Spleen (tissue), 7 donors: ENCODE measurements at regions not wholly inside any gene's neighbourhood (a gene's known extent, or its start where the extent isn't known, plus 50 kb on each side); places are given as distances from the start of the nearest gene placed in this dataset.

ENCODE experiments used
- POLR2A ChIP-seq, 3 donors: fragments of 450-650 bp; IDR thresholded peaks; one replicate each; pipeline ENCODE4 v1.5.1; 2017; ENCODE audit warnings: antibody characterized with exemption in 3 of 3, mild to moderate bottlenecking in 1 of 3
- POLR2AphosphoS5 ChIP-seq, 3 donors: sonication (generic); formaldehyde crosslinking; IDR thresholded peaks; one replicate each; pipeline ENCODE4 v1.5.1; 2017; ENCODE audit warnings: antibody characterized with exemption in 3 of 3
- TF ChIP-seq, protein P1 (sequence below), 11 experiments: fragments of 200-600 bp in 7 of 11; fragments of 450-650 bp in 4 of 11; sonication (generic) in 4 of 11; IDR thresholded peaks in 8 of 11; conservative IDR thresholded peaks in 3 of 11; 1 replicate in 7 of 11; 2 replicates in 4 of 11; pipeline versions ENCODE4 v1.4.0 to v1.8.0; 2016 to 2021; ENCODE audit warnings: antibody characterized with exemption in 11 of 11, inconsistent platforms in 4 of 11, mild to moderate bottlenecking in 1 of 11
- donor health status: DM: no; HTN: no; CAD: no; lungs with moderate emphysema.
- donor health status: DM: no; HTN: no; CAD: no.
- donor health status: DM: no; HTN: no; CAD: no.

- TF ChIP-seq, protein P1, sequence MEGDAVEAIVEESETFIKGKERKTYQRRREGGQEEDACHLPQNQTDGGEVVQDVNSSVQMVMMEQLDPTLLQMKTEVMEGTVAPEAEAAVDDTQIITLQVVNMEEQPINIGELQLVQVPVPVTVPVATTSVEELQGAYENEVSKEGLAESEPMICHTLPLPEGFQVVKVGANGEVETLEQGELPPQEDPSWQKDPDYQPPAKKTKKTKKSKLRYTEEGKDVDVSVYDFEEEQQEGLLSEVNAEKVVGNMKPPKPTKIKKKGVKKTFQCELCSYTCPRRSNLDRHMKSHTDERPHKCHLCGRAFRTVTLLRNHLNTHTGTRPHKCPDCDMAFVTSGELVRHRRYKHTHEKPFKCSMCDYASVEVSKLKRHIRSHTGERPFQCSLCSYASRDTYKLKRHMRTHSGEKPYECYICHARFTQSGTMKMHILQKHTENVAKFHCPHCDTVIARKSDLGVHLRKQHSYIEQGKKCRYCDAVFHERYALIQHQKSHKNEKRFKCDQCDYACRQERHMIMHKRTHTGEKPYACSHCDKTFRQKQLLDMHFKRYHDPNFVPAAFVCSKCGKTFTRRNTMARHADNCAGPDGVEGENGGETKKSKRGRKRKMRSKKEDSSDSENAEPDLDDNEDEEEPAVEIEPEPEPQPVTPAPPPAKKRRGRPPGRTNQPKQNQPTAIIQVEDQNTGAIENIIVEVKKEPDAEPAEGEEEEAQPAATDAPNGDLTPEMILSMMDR (IDR thresholded peaks at IDR 0.05 in 8 of 11, conservative IDR thresholded peaks at IDR 0.05 in 3 of 11), result no peak
- no peak for TF ChIP-seq POLR2AphosphoS5 (IDR thresholded peaks at IDR 0.05)
- TF ChIP-seq POLR2A (IDR thresholded peaks at IDR 0.05), result no peak
These were observed 52.8 kb upstream of the EDARADD start for GRCh38 chr1:236341298-236341697.
